ENCODE measurements at regions not wholly inside any gene's neighbourhood (a gene's known extent, or its start where the extent isn't known, plus 50 kb on each side); places are given as distances from the start of the nearest gene placed in this dataset.

DNA sequence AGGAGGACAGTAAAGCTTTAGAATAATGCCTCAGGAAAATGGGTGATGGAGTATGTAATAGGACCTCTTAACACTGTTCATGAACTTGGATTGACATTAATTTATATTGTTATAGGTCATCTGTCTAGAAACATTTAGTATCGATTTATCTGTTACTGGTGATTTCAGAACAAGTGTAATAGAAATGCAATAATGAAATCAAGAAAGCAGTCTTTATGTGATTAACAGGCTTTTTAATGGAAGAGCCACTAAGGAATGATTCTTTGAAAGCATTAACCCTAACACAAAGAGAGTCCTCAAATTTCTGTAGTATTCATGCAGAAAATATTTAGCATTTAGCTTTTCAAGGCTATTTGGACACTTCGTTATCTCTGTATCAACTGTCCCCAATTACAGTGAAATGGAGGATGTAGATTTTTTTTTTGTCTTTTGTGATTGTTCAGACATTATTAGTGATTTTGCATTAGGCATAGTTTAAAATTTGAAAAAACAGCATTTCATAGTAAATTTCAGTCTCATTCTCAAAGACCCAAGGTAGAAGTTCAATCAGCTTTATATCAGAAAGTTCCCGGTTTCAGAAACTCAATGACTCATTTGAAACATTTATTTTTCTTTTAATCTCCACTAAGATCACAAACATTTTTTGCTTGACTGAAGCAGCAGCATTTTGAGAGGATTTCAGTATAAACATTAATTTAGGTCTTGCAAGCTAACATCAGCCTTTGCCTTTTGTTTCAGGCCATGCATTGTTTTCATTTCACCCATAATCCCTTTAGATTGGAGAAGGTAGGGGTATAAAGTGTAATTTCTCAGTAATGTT, 56.3 kb downstream of the AGTR2 start:
- no peak for TF ChIP-seq CTCF (IDR thresholded peaks at IDR 0.05; ENCODE audit: insufficient read depth, low read length)
- DNase-seq (ENCODE audit: low read depth): no peak
- H3K4me3 ChIP-seq (ENCODE audit: low read depth, low read length): no peak overlapping the region

DNA sequence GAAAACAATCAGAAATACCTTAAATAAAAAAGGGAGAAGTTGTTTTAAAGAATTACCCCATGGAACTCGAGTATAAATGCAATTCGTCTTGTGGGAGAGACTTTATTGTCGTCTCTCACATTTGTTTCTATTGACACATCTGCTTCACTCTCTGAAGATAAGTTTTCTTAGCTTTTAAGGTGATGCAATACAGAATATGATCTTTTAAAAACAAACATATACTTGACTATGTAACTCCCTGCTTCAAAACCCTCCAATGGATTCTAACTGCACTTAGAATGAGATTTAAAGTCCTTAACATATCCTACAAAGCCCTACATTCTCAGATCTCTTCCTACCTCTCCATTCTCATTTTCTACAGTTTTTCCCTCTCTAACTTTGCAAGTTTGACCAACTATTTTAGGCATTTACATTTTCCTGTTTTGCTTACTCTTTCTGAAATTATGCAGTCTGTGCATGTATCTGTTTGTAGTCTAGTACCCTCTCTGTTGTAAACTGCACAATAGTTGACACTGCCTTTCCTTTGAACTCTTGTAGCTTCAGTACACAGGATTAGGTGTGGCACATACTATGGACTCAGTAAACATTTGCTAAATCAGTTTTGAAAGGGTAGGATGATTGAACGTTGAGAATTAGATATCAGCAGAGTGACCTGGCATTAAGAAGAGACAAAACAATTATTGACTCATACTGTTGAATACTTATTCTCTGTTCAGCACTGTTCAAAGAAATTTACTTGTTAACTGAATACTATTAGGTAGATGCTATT, 59.8 kb downstream of the AGTR2 start:
- no peak for DNase-seq (ENCODE audit: low read depth)
- H3K4me3 ChIP-seq (ENCODE audit: low read depth, low read length): no peak overlapping the region
- TF ChIP-seq CTCF (IDR thresholded peaks at IDR 0.05; ENCODE audit: insufficient read depth, low read length): no peak

- no peak overlapping the region for H3K4me3 ChIP-seq (ENCODE audit: low read depth, low read length)
- no peak for TF ChIP-seq CTCF (IDR thresholded peaks at IDR 0.05; ENCODE audit: insufficient read depth, low read length)
- DNase-seq (ENCODE audit: low read depth): peak; percentile 76
Observed at GRCh38 chrX:116232833-116233232, 62.3 kb downstream of the AGTR2 start.

DNA sequence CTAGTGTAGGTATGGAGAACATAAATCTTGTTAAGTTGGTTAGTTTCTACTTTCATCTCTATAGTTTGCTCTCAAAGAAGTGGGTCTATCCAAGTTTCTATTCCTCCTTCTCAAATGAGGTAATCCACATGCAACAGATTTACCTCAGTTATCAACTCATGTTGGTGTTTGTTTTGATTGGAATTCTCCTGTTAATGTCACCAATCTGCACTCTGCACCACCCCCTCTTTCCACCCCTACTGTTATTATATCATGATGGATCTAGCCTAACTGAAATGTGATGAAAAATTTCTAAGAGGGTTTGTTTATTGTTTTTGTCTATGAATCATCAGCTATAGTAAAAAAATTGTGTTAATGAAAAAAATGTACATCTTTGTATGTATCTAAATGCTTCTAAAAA, 66.1 kb downstream of the AGTR2 start:
- DNase-seq (ENCODE audit: low read depth): no peak
- TF ChIP-seq CTCF (IDR thresholded peaks at IDR 0.05; ENCODE audit: insufficient read depth, low read length): no peak
- no peak overlapping the region for H3K4me3 ChIP-seq (ENCODE audit: low read depth, low read length)

DNA sequence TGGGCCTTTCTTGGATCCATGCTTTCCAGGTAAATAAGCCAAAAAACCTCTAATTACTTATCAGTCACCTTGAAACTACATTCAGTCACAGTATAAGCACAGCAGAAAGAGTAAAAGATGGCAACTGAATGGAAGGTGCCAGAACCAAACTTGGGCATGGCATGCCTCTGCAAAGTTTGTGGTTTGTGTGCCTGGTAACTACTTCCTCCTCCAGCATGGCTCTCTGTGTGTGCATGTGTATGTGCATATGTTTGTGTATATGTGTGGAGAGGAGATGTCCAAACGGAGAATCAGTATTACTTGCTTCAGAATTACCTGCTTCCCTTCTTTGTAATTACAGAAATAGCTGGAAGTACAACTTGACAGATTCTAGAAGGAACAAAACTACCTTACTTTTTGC, 67.5 kb downstream of the AGTR2 start:
- DNase-seq (ENCODE audit: low read depth): no peak
- TF ChIP-seq CTCF (IDR thresholded peaks at IDR 0.05; ENCODE audit: insufficient read depth, low read length): no peak
- H3K4me3 ChIP-seq (ENCODE audit: low read depth, low read length): no peak overlapping the region

GRCh38 chrX:116238567-116239255, 68.2 kb downstream of the AGTR2 start:
- TF ChIP-seq CTCF (IDR thresholded peaks at IDR 0.05; ENCODE audit: insufficient read depth, low read length): no peak
- no peak for DNase-seq (ENCODE audit: low read depth)
- H3K4me3 ChIP-seq (ENCODE audit: low read depth, low read length): no peak overlapping the region

All from fibroblast of the aortic adventitia (primary cell).